ENCODE measurements at regions not wholly inside any gene's neighbourhood (a gene's known extent, or its start where the extent isn't known, plus 50 kb on each side); places are given as distances from the start of the nearest gene placed in this dataset.

DNA sequence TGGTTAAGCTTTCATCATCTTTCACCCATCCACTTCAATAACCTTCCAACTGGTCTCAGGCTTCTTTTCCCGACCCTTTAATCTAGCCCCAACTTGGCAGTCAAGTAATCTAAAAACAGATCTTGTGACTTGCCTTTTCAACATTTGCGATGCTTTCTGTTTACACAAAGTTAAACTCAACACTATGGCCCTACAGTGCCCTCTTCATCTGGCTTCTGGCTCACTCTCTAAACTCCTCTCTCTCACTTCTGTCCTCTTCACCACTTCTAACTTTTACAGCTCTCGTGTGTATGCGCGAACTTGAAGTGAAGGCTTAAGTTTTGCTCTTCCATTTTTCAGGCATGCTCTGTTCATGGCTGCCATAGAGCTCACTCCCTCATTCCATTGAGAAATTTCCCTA is 1122.3 kb upstream of the ADGRL2 start:
- no peak for DNase-seq
- intact Hi-C loops (cut with DNase I; ENCODE audit: low total_unique reads), result no loop called here
- Histone ChIP-seq H3K4me1 (no peaks in the 10 kb centered on the region), H3K27me3 (no peaks in the 10 kb centered on the region), H3K9me3 (no peaks in the 10 kb centered on the region), H3K27ac (no peak overlapping the region), H3K4me3 (no peak overlapping the region), H3K36me3 (ENCODE audit: low read depth, missing control alignments) (no peaks in the 10 kb centered on the region)
- WGBS, 2 donors, result 88 to 89% methylated on average over 5 of the region's 5 CpGs
- TF ChIP-seq POLR2A (IDR thresholded peaks at IDR 0.05), result no peak
- TF ChIP-seq, protein P1, sequence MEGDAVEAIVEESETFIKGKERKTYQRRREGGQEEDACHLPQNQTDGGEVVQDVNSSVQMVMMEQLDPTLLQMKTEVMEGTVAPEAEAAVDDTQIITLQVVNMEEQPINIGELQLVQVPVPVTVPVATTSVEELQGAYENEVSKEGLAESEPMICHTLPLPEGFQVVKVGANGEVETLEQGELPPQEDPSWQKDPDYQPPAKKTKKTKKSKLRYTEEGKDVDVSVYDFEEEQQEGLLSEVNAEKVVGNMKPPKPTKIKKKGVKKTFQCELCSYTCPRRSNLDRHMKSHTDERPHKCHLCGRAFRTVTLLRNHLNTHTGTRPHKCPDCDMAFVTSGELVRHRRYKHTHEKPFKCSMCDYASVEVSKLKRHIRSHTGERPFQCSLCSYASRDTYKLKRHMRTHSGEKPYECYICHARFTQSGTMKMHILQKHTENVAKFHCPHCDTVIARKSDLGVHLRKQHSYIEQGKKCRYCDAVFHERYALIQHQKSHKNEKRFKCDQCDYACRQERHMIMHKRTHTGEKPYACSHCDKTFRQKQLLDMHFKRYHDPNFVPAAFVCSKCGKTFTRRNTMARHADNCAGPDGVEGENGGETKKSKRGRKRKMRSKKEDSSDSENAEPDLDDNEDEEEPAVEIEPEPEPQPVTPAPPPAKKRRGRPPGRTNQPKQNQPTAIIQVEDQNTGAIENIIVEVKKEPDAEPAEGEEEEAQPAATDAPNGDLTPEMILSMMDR (IDR thresholded peaks at IDR 0.05), result no peak

DNA sequence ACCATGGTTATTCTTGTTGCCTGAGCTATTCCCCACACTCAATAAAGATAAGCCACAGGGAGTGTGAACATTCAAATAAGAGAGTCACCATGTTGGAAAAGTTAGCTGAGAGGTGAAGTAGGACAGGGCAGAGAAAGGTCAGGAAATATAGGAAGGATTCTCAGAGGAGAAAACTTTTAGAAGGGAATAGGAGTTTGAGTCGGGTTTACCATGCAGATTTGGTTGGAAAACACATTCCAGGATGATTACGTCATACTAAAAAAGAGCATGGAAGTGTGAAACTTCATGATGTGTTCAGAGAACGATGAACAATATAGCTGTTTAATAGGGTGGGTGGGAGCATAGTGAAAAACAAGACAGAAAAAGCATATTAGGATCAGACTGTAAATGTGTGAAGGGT is 1125.3 kb upstream of the ADGRL2 start:
- WGBS, 2 donors, result 76 to 79% methylated on average over 3 of the region's 3 CpGs

DNA sequence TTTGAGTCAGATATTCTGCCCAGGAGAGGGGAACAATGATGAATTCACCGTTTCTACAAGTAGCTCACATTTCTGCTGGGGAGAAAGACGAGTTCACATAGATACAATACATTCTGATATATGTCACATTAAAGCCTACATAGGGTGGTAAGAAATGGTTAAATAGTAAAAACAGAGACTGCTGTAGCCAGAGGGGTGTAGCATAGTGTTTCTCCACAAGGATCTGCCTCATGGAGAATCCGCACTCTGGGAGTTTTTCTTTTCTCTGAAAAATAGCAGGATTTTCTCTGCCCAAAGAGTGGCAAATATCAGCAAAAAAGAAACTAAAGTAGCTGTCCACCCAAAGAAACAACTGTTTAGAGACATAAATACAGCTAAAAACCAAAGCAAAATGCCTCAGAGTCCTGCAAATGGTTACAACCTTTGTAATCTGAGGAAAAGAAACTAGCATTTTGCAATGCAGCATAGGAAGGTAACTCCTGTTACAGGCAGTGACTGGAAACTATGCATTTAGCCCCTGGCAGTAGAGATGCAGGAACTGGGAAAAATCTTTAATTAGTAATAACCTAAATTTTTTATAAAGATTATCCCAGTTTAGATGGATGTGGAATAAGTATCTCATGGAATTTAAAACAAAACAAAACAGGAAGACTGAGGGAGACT is 1126.7 kb upstream of the ADGRL2 start:
- DNase-seq, result no peak
- Histone ChIP-seq H3K27me3 (no peaks in the 10 kb centered on the region), H3K4me3 (no peak overlapping the region), H3K9me3 (no peaks in the 10 kb centered on the region), H3K4me1 (no peaks in the 10 kb centered on the region), H3K36me3 (ENCODE audit: low read depth, missing control alignments) (no peaks in the 10 kb centered on the region), H3K27ac (no peak overlapping the region)
- TF ChIP-seq, protein P1 (IDR thresholded peaks at IDR 0.05), result no peak
- TF ChIP-seq POLR2A (IDR thresholded peaks at IDR 0.05), result no peak
- intact Hi-C loops (cut with DNase I; ENCODE audit: low total_unique reads), result no loop called here
- WGBS, 2 donors, result 35 to 43% methylated on average over 3 of the region's 3 CpGs

More for the DNA sequence above, 1125.3 kb upstream of the ADGRL2 start:
- Histone ChIP-seq H3K27me3 (no peaks in the 10 kb centered on the region), H3K9me3 (no peaks in the 10 kb centered on the region), H3K36me3 (ENCODE audit: low read depth, missing control alignments) (no peaks in the 10 kb centered on the region), H3K4me3 (no peak overlapping the region), H3K4me1 (no peaks in the 10 kb centered on the region), H3K27ac (no peak overlapping the region)
- TF ChIP-seq POLR2A (IDR thresholded peaks at IDR 0.05), result no peak
- TF ChIP-seq, protein P1 (IDR thresholded peaks at IDR 0.05), result no peak
- no peak for DNase-seq
- intact Hi-C loops (cut with DNase I; ENCODE audit: low total_unique reads), result no loop called here

DNA sequence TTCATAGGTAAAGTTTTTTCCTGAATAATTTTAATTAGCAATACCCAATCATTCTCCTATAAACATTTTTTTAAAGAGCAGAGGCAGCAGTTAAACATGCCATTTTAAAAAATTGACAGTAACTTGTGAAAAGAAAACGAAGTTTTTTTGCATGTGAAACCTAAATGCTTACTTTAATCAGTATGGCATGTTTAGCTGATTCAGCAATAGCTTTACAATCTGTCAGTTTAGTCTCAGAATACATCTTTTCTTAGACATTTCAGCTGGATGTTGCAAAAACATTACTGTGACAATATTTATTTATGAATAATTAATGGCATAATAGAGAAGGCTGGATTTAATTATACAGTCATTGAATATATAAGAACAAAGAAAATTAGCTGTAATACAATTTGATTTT is 1132.4 kb upstream of the ADGRL2 start:
- Histone ChIP-seq H3K9me3 (no peaks in the 10 kb centered on the region), H3K27ac (no peak overlapping the region), H3K4me3 (no peak overlapping the region), H3K4me1 (no peaks in the 10 kb centered on the region), H3K36me3 (ENCODE audit: low read depth, missing control alignments) (no peaks in the 10 kb centered on the region), H3K27me3 (no peaks in the 10 kb centered on the region)
- intact Hi-C loops (cut with DNase I; ENCODE audit: low total_unique reads), result no loop called here
- TF ChIP-seq, protein P1 (IDR thresholded peaks at IDR 0.05), result no peak
- no peak for TF ChIP-seq POLR2A (IDR thresholded peaks at IDR 0.05)
- 80% methylated on average over 1 of the region's 1 CpG for WGBS, 2 donors
- no peak for DNase-seq

DNA sequence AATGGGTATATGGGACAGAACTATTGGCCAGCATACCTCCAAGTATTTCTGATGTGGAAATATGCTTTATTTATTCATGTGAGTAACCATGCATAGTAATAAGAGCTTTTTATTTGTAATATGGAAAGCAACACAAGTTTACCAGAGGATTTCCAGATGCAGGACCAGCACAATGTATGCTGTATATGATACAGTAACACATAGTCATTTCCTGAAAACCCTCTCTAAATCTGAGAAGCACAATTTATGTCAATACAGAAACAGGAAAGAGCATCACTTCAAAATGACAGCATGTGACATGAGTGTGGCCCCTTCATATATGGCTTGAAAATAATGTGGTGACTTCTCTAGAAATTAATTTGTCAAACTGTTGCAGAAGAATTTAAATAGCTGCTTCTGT is 1134.7 kb upstream of the ADGRL2 start:
- no peak overlapping the region for H3K4me3 ChIP-seq
- no peaks in the 10 kb centered on the region for H3K36me3 ChIP-seq (ENCODE audit: low read depth, missing control alignments)
- H3K27me3 ChIP-seq, result no peaks in the 10 kb centered on the region
- no peak for DNase-seq
- intact Hi-C loops (cut with DNase I; ENCODE audit: low total_unique reads), result no loop called here
- H3K4me1 ChIP-seq, result no peaks in the 10 kb centered on the region
- no peak for TF ChIP-seq POLR2A (IDR thresholded peaks at IDR 0.05)
- TF ChIP-seq, protein P1 (IDR thresholded peaks at IDR 0.05), result no peak
- H3K9me3 ChIP-seq, result no peaks in the 10 kb centered on the region
- no peak overlapping the region for H3K27ac ChIP-seq
